DMS79 (cell line): ENCODE measurements at regions not wholly inside any gene's neighbourhood (a gene's known extent, or its start where the extent isn't known, plus 50 kb on each side); places are given as distances from the start of the nearest gene placed in this dataset.
"Not testable (repeated sequence)": the region's sequence is repeated elsewhere in the genome, so short reads cannot be mapped to it uniquely, and the experiment has no call there.

Experiments used
- DNase-seq: peaks from one replicate; lab custom pipeline; 2025; lab: John Stamatoyannopoulos, UW

DNA sequence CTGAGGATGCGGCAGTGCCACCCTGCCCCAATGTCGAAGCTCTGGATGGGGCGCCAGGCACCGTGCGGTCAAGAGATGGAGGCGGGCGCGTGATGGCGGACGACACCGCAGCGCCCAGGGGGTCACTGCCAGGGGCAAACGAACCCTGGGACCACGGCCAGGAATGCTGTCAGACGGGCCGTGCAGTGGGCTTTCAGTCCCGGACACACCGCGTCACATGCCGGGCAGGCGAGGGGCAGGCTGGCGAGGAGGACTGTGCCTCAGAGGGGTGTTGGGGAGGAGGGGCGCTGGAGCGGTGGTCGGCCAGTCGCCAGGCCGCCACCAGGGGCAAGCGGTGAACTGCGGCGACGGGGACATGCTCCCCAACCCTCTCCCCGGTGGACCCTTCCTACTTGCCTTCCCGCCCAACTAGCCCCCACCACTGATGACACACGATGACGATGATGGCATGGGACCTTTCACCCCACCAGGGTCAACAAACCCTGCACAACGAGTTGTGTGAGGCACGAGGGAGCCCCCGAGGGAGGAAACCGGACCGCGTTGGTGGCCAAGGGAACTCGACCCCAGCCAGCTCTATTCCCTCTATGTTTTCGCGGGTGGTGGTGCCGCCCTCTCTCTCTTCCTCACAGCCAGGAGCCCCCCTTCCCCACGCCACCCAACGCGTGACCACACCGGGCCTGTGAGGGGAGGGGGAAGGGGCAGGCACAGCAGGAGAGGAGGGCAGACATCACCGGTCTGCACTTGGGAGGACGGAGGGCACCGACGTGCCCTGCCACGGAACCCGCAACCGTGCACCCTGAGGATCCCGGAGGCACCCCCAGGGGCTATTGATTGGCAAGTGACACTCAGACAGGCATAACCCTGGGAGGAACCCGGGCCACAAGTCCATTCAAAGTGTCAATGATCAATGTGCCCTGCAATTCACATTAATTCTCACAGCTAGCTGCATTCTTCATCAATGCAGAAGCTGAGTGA is 1960.9 kb upstream of the DEFB115 start:
- DNase-seq = no peak

DNA sequence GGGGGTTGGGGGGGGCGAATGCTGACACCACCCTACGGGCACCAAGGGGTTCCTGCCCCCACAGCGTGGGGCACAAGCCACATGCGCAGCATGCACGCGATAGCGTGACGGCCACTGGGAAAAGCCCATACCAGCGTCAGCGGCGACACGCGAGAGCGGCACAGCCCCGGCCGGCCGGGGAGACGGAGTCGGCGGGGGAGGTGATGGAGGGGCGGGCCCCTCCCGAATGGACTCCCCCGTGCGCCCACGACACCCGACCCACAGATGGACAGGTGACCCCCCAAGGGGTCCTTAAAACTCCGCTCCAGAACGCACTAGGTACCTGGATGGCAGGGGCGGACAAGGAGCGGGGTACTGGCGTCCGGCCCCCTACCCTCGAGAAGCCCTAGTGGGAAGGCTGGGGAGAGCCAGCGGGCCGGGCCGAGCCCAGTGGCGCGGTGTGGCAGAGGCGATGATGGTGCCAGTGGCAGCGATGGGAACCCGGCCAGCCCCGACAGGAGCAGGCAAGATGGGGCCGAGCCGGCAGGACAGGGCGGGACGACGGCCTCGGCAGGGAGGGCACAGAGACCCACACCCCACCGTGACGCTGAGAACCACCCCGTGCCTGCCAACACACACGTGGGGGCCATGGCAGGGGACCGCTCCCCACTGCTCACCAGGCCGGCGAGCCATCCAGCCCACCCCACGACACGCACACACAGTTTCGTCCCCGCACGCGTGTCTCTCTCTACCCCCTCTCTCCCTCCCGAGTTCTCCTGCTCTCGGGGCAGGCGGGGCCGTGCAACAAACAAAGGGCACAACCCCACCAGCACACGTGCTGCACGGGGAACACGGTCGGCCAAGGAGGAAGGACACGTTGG is 1959.8 kb upstream of the DEFB115 start:
- no peak for DNase-seq

DNA sequence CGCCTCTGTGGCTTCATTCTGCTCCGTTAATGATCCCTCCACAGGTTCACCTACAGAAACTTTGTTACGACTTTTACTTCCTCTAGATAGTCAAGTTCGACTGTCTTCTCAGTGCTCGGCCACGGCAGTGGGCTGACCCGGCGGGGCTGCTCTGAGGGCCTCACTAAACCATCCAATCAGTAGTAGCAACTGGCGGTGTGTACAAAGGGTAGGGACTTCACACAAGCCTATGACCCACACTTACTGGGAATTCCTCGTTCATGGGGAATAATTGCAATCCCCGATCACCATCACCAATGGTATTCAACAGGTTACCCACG is 1959.2 kb upstream of the DEFB115 start:
- no peak for DNase-seq

DNA sequence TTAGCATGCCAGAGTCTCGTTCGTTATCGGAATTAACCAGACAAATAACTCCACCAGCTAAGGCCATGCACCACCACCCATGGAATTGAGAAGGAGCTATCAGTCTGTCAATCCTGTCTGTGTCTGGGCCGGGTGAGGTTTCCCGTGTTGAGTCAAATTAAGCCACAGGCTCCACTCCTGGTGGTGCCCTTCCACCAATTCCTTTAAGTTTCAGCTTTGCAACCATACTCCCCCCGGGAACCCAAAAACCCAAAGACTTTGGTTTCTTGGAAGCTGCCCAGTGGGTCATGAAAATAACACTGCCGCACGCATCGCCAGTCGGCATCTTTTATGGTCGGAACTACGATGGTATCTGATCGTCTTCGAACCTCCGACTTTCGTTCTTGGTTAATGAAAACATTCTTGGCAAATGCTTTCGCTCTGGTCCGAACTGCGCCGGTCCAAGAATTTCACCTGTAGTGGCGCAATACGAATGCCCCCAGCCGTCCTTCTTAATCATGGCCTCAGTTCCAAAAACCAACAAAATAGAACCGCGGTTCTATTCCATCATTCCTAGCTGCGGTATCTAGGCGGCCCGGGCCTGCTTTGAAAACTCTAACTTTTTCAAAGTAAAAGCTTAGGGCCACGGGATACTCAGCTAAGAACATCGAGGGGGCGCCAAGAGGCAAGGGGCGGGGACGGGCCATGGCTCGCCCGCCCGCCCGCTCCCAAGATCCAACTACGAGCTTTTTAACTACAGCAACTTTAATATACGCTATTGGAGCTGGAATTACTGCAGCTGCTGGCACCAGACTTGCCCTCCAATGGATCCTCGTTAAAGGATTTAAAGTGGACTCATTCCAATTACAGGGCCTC is 1958.5 kb upstream of the DEFB115 start:
- DNase-seq = no peak

DNA sequence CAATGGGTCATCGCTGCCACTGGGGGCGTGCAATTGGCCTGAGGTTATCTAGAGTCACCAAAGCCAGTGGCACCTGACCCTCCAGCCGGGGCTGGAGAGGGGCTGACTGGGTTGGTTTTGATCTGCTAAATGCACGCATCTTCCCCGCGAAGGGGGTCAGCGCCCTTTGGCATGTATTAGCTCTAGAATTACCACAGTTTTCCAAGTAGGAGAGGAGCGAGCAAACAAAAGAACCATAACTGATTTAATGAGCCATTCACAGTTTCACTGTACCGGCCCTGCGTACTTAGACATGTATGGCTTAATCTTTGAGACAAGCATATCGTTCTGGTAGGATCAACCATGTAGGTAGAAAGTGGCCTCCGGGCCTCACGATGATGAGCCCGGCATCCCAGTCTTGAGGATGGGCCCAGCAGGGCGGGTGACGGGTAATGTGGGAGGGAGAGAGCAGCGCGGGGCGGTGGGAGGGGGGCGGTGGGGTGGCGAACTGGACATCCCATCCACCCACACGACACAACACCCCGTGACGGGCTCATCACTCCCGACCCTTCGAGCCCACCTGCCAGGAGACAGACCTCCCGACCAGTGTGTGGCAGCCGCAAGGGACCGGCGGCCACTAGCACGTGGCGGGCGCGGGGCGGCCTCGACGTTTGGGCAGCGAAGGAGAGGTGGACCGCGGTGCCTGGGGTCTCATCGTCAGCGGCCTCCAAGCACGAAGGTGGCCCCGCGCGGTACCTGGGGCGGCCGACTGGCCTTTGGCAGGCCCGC is 1957.5 kb upstream of the DEFB115 start:
- DNase-seq = no peak

DNA sequence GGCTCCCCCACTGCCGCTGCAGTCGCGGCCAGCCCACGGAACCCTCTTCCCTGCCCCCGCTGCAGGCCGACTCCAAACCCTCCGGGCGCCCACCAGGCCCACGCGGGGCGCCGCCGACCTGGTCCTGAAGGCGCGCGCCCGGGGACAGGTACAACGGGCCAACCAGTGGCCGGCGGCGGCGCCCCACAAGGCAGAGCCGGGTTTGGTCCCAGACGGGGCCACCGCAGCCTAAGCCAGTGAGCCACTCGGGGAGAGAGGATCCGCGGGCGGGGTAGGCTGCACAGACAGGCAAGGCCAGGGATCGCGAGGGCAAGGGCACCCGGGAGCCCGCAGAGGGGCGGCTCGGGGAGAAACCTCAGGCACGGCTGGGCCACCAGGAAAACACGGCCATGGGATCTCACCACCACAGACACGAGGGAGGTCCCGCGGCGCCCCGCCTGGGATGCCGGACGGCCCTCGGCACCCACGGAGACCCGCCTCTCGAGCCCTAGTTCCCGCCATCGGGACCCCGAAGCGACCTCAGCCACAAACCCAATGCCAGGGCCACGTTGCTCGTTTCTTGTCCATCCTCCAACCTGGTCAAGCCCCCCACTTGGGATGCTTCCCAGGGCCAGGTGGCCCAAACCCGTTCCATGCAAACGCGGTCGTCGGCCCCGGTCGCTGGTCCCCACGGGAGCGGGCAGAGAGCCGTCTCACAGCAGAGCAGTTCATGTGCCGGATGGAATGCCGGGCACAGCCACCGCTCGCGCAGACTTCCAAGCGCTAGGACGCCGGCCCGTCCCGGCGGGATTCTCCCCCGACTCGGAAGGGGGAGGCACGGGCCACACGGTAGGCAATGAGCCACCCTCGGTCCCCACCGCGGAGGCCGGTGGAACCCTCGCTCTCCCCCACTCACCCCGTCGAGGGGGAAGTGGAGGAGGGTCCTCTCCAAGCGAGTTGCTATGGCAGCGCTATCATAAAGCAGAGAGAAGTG is 1956.6 kb upstream of the DEFB115 start:
- DNase-seq = no peak

DNA sequence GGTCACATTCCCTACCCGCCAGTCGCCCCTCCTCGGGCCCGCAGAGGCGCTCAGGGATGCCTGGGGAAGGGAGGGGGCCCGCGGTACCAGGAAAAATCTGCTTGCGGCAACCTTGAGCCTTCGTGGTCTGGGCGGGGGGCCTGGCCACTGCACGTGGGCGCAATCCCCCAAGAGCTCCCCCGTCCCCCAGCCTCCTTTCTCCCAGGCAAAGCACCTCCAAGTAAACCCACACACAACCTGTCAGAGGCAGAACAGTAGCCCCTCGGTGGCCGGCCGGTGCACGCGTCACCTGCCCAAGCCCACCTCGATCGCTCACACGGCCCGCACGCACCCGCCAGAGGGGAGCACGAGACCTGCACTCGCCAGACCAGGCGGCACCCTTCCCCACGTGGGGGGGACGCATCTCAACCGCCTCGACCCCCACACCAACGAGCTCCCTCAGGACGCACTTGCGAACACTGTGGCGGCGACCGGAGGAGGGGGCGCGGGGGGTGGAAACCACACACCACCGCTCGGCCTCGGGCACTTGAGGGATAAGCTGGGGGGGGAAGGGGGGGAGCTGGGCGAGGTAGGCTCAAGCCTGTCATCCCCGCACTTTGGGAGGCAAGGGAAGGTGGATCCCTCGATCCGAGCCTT is 1955.7 kb upstream of the DEFB115 start:
- DNase-seq = no peak

DNA sequence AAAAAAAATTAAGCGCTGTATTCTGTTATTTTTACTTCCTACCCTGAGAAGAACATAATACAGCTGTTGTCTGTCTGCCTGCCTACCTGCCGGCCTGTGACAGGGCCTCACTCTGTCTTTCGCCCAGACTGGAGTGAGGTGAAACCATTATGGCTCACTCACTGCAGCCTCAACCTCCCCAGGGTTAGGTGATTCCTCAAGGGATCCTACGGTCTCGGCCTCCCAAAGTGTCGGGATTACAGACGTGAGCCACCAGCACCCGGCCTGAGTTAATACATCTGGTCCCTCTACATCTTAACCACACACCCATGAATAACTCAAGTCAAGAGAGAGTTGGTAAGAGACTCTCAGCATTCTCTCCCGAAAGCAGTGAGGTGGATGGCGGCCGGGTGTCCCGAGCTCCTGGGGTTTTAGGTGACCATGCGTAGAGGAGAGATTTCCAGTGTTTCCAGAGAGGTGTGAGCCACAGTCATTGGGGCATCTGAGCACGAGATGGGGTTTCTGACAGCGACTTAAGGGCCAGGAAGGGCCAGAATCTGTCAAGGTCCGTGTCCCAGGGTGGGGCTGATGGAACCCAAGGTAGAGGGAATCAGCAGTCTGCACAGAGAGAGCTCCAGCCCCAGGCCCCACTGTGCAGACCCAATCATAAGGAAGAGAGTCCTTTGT is 1954.4 kb upstream of the DEFB115 start:
- no peak for DNase-seq

DNA sequence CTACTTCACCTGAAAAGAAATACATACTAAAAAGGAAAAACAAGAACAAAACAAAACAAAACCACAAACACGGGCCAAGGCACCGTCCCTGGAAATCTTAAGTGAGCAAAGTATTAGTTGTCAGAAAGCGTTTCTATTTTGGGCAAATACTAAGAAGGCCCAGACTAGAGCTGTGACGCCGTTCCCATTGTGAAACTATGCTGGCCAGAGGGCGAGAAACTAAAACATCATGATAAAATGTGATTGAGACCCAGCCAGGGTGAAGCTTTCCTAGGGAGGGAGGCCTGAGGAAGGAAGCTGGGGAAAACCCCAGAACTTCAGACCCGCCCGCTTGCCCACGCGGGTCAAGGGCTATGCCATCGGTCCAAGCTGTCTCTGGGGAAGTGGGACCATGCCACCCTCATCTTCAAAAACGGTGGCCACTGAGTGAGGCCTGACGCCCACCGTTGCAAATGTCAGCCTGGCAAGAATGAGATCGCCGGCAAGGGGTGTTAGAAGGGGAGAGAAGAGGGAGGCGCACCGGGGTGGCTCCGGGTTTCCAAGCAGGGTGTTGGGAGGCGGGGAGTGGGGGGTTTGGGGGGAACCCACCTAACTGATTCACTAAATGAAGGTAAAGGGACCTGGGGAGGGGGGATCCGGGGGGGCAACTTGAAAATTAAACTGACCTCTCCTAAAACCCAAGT is 1950.9 kb upstream of the DEFB115 start:
- no peak for DNase-seq

DNA sequence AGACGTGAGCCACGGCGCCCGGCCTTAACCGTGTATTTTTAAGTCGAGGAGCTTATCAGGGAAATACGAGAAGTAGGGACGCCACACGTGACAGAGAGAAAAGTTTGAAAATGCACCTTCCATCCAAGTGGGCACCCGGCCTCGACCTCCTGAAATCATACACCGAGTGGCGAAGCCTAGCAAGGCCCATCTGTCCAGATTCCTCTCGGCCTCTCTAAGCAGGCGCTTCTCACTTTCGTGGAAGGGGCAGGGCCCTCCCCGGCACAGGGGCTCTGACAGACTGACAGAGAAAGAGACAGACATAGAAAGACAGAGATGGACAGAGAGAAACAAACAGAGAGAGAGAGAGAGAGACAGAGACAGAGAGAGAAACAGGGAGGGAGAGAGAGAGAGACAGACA is 1950.0 kb upstream of the DEFB115 start:
- not testable (repeated sequence) for DNase-seq

DNA sequence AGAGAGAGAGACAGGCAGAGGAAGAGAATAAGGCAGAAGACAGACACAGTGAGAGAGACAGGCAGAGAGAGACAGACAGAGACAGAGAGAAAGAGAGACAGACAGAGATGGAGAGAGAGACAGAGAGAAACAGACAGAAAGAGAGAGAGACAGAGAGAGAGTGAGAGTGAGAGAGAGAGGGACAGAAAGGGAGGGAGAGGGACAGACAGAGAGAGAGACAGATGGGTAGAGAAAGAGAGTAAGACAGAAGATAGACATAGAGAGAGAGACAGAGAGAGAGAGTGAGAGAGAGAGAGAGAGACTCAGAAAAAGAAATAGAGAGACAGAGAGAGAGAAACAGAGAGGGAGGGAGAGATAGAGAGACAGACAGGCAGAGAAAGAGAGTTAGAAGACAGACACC is 1948.5 kb upstream of the DEFB115 start:
- DNase-seq = not testable (repeated sequence)

DNA sequence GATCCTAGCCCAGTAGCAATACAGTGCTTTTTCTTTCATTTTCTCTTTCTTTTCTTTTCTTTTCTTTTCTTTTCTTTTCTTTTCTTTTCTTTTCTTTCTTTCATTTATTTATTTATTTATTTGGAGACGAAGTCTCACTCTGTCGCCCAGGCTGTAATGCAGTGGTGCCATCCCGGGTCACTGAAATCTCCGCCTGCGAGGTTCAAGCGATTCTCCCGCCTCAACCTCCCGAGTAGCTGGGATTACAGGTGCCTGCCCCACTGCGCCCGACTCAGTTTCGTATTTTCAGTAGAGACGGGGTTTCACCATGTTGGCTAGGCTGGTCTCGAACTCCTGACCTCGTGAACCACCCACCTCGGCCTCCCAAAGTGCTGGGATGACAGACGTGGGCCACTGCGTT is 1948.0 kb upstream of the DEFB115 start:
- not testable (repeated sequence) for DNase-seq

DNA sequence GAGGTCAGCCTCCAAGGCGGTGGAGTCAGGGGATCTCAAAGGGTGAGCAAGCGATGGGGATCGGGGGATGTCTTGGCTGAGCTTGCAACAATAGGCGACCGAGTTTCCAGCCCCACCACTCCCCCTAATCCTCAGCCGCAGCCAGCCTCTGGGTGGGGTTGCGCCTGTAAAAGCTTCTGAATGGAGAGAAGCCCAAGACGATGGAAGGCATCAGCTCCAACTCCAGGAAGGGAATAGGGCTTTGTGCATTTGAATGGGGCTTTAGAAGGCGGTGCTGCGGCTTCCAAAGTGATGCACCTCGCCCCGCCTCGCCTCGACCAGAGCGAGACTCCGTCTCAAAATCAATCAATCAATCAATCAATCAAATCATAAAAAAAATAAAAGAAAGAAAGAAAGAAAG is 1946.4 kb upstream of the DEFB115 start:
- not testable (repeated sequence) for DNase-seq

DNA sequence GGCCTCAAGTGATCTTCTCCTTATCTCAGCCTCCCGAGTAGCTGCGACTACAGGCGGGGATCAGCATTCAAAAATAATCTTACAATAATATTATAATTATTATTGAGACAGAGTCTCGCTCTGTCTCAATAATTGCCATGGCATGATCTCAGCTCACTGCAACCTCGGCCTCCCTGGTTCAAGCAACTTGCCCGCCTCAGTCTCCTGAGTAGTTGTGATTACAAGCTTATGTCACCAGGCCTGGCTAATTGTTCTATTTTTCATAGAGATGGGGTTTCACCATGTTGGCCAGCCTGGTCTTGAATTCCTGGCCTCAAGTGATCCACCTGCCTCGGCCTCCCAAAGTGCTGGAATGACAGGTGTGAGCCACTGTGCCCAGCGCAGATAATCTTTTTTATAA is 1944.8 kb upstream of the DEFB115 start:
- DNase-seq = not testable (repeated sequence)

DNA sequence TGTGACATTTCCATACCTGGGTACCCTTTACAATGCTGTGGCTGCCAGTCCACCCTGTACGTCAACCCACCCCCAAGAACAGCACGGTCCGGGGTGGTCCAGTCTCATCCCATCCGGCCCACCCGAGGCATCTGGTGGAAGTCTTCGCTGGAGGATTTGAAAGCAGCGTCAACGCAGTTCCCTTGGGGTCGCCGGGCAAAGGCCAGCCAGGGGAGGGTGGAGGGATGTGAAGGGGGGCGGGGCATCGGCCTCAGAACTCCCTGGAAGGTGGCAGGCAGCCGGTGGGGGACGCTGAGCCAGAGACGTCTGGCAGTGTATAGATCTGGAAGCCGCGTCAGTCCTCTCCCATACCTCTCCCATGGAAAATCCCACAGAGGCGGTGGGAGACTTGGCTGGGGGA is 1944.0 kb upstream of the DEFB115 start:
- DNase-seq = no peak

DNA sequence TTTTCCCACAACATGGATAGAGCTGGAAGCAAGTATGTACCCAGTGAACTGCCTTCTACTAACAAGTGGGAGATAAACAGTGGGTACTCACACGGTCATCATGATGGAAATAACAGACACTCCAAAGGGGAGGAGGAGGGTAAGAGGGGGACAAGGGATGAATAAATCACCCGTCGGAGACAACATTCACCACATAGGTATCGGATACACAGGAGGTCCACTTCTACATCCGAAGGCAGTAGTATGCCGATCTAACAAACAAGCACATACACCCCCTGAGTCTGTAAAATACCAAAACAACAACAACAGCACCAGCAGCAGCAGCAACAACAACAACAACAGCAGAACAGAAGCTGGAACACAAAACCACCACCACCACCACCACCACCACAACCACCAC is 1943.2 kb upstream of the DEFB115 start:
- no peak for DNase-seq

DNA sequence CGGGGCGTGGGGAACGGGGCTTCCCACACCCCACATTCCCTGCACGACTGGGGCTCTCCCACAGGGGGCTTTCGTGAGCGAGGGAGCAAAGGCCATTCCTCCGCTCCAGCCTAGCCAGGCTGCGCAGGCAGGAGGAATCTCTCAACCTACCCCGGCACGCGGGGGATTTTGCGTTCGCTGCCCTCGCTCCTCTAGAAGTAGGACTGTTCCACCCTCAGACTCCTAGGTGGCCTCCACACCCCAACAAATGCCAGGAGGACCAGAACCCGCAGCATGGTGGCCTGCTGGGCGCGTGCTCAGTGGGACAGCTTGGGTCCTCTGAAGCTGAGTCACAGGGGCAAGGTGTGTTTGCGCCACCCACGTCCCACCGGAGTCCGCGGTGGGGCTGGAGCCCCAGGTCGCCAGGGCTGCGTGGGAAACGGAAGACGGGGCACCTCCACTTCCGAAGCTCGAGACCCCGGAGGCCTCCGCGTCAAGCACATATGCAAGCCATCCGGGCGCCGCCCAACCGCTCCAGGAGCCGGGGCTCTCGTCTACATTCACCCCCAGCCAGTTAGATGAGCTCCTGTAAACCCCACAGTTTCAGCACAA is 1938.5 kb upstream of the DEFB115 start:
- no peak for DNase-seq

DNA sequence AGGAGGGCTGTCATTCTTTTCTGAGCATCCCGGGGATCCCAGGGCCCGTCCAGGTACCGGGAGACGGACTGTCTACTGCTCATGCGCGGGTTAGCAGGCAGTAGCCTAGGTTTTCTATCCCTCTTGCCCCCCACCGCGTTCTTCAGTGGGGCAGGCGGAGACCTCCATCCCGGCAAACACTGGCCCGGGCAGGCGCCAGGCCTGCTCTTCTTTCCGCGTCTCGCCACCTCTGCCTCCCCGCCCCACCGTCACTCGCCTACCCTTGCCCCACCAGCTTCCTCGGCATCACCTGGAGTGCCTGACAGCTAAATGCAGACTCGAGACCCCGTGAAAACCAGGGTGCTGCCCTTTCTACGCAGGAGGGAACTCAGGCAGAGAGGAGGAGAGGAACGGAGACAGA is 1937.7 kb upstream of the DEFB115 start:
- no peak for DNase-seq
